ENCODE measurements at regions not wholly inside any gene's neighbourhood (a gene's known extent, or its start where the extent isn't known, plus 50 kb on each side); places are given as distances from the start of the nearest gene placed in this dataset.

DNA sequence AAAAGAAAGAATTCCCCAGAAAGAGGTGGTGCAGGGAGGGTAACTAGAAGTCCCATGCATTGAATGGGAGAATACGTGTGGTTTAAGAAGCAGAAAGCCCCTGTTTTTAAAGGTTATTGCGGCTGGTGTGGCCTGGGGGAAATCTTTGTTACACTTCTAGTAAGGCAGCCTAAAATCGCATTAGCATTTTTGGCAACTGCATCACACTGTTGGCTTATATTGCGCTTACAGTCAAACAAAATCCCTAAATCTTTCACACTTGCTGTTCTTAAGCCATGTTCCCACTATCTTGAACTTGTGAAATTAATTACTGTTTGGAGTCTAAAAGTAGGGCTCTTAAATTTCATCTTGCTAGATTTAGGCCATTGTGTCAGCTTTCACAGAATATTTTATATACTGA, 66.0 kb upstream of the GOLIM4 start:
- DNase-seq = no peak
- H3K36me3 ChIP-seq (replicated peaks in 1 of 2) = no peaks in the 10 kb centered on the region
- H3K4me1 ChIP-seq (replicated peaks in 1 of 2) = no peaks in the 10 kb centered on the region
- intact Hi-C loops (cut with DNase I) = loop anchor here in 1 of 2 donors (5.0 kb wide), 1 partner anchor 114 kb away; no protein-coding TSS in a partner anchor
- WGBS, 4 donors = 75 to 84% (median 77%) methylated on average over 4 of the region's 4 CpGs
- TF ChIP-seq, protein P1, sequence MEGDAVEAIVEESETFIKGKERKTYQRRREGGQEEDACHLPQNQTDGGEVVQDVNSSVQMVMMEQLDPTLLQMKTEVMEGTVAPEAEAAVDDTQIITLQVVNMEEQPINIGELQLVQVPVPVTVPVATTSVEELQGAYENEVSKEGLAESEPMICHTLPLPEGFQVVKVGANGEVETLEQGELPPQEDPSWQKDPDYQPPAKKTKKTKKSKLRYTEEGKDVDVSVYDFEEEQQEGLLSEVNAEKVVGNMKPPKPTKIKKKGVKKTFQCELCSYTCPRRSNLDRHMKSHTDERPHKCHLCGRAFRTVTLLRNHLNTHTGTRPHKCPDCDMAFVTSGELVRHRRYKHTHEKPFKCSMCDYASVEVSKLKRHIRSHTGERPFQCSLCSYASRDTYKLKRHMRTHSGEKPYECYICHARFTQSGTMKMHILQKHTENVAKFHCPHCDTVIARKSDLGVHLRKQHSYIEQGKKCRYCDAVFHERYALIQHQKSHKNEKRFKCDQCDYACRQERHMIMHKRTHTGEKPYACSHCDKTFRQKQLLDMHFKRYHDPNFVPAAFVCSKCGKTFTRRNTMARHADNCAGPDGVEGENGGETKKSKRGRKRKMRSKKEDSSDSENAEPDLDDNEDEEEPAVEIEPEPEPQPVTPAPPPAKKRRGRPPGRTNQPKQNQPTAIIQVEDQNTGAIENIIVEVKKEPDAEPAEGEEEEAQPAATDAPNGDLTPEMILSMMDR (IDR thresholded peaks at IDR 0.05) = no peak
- no peak for TF ChIP-seq POLR2A (IDR thresholded peaks at IDR 0.05)
- H3K27me3 ChIP-seq = no peaks in the 10 kb centered on the region
- no peak overlapping the region for H3K4me3 ChIP-seq
- H3K27ac ChIP-seq = no peak overlapping the region
- H3K9me3 ChIP-seq (replicated peaks in 1 of 3) = no peaks in the 10 kb centered on the region

DNA sequence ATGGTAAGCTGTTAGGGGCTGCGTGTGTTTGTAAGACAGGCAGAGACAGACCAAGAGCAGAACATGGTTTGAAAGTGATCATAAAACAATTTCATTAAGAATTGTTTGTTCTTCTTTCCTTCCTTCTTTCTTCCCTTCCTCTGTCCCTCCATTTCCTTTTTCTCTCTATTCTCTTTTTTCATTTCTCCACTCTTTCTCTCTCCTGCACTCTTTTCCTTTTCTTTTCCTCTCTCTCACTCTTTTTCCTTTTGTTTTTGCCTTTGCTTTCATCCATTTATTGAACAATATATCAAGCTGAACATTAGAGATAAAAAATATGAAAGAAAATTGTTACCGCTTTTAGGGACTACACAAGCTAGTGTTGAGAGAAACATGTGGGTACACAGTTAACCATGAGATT, 62.2 kb upstream of the GOLIM4 start:
- H3K27ac ChIP-seq = no peak overlapping the region
- no peak for DNase-seq
- WGBS, 4 donors = 85 to 92% (median 90%) methylated on average over 2 of the region's 2 CpGs

DNA sequence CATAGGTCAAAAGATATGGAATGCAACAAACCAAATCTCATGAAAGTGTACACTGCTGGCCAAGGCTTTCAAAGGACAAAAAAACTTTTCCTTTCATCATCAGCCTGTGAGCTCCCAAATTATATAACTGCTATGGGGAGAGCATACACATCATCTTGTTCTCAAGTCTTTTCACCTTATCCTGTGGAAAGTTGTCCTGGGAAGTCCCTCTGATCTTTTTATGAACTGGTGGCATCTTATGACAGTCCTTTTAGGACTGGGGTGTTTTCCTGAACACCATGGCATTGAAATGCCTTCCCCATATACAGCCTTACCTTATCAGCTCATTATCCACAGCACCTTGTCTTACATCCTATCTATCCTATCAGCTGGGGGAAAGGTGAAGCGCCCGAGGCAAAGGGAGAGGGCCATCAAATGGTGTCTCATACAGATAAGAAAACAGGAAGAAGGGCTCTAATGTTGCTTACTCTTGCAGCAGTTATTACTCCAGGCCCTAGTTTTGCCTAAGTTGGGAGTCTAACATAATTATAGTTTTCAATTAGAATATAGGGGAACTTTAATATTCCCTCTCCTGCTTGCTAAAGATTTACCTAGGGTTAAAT, 61.5 kb upstream of the GOLIM4 start:
- DNase-seq = no peak
- Histone ChIP-seq H3K27ac (peak overlapping the region in 1 of 5 donors; percentile 6), H3K27me3 (no peaks in the 10 kb centered on the region), H3K9me3 (replicated peaks in 1 of 3) (peaks cover 0 to 7% (median 0%) of the 10 kb centered on the region in 3 donors), H3K4me3 (no peak overlapping the region), H3K4me1 (replicated peaks in 1 of 2) (no peaks in the 10 kb centered on the region), H3K36me3 (replicated peaks in 1 of 2) (no peaks in the 10 kb centered on the region)
- no peak for TF ChIP-seq POLR2A (IDR thresholded peaks at IDR 0.05)
- TF ChIP-seq, protein P1 (IDR thresholded peaks at IDR 0.05) = no peak
- intact Hi-C loops (cut with DNase I) = no loop called here
- WGBS, 4 donors = 66 to 84% (median 77%) methylated on average over 2 of the region's 2 CpGs

More for the DNA sequence above, 62.2 kb upstream of the GOLIM4 start:
- Histone ChIP-seq H3K4me1 (replicated peaks in 1 of 2) (no peaks in the 10 kb centered on the region), H3K27me3 (no peaks in the 10 kb centered on the region), H3K9me3 (replicated peaks in 1 of 3) (no peaks in the 10 kb centered on the region), H3K4me3 (no peak overlapping the region), H3K36me3 (replicated peaks in 1 of 2) (no peaks in the 10 kb centered on the region)
- TF ChIP-seq, protein P1 (IDR thresholded peaks at IDR 0.05) = no peak
- no peak for TF ChIP-seq POLR2A (IDR thresholded peaks at IDR 0.05)
- intact Hi-C loops (cut with DNase I) = no loop called here

DNA sequence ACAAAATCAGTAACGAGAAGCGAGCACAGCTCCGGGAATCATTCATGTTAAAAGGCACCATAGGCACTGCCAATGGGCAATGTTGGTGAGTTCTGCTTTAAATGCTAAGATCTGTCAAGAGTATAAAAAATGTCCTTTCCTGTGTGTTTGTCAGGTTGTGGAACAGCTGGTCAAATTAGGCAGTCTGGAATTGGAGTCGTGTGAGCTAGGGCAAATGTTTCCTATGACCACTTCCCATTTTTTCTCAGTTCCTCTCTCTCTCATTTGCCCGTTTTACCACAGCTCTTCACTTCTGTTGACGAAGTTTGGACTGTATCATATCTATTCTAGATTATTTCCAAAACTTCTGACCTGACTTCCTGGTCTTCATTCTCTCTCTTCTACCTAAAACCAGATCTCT, 60.8 kb upstream of the GOLIM4 start:
- intact Hi-C loops (cut with DNase I) = no loop called here
- Histone ChIP-seq H3K9me3 (replicated peaks in 1 of 3) (peaks cover 0 to 10% (median 0%) of the 10 kb centered on the region in 3 donors), H3K4me3 (no peak overlapping the region), H3K4me1 (replicated peaks in 1 of 2) (no peaks in the 10 kb centered on the region), H3K27me3 (no peaks in the 10 kb centered on the region), H3K27ac (peak overlapping the region in 1 of 5 donors; percentile 6), H3K36me3 (replicated peaks in 1 of 2) (no peaks in the 10 kb centered on the region)
- TF ChIP-seq, protein P1 (IDR thresholded peaks at IDR 0.05) = no peak
- TF ChIP-seq POLR2A (IDR thresholded peaks at IDR 0.05) = no peak
- WGBS, 4 donors = 64 to 71% (median 67%) methylated on average over 6 of the region's 6 CpGs
- DNase-seq = no peak

All from adrenal gland (tissue), 9 donors.